CD4-positive, alpha-beta T cell treated with Interferon alpha-2 for 1 hour (primary cell): ENCODE measurements at regions not wholly inside any gene's neighbourhood (a gene's known extent, or its start where the extent isn't known, plus 50 kb on each side); places are given as distances from the start of the nearest gene placed in this dataset.

Source experiments
- DNase-seq, 2 donors: peaks; one replicate each; pipeline ENCODE4 v3.0.0-alpha.2; 2020 to 2022

DNA sequence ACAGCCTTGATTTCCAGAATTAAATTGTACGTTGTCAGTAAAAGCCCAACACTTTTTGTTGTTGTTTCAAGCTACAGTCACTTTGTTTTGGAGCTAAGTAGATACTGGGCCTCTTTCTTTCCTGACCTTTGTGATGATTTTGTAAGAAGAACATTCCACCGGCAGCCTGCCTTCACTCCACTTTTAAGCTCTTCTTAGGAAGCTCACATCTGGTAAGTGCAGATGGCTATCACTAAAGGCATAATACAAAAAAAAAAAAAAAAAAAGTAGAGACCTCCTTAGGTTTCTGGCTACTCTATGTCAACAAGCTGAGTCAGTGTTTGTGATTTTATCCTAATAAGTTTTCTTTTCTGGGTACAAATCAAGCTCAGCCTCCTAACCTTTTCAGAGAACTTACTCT, 1922.1 kb upstream of the WWC1 start:
- DNase-seq = no peak

DNA sequence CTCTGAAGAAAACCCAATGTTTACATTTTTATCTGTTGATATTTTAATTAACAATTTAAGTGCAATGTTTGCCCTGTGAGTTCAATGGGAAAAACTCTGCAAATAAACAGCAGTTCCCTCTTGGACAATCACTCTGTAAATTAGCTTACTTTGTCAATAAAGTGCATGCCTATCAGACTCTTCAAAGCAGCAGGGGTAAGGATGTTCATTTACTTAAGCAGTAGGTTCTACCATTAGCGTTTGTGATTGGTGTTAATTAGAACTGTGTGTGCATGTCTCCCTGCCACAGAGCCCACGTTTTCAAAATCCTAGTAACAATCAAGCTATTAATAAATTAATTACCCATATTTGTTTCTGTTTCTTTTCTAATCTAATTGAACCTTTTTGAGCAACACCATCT, 1921.6 kb upstream of the WWC1 start:
- no peak for DNase-seq

DNA sequence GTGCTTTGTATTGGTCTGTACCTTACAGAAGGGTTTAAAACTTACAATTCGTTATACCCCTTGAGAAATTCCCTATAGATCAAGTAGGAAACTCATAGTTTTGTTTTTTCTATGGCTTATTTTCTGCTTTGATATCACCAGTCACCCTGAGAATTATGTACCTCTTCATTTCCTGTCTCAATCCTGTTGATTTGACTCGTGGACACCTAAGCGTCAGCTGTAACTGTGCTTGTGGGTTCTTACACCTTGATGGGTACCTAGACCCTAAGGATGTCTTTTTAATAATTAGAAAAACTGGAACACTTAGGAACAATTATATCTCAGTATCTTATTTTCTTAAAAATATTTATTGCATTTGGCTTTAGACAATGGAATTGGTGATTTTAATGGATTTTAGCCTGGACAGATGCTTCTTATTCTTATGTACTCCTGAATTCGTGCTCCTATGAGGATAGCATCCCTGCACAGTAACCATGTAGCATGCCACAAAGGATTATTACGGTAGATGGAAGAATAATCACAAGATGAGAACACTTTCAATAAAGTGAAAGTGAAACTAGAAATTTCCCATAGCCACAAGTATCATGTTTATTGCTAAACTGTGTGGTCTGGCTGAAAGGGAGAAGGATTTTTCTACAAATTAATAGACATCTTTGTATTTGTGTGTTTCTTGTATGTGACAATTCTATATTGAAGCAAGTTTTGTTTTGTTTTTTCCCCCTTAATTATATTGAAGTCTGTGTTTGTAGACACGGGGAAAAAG, 1920.3 kb upstream of the WWC1 start:
- peak in 1 of 2 donors; percentile 5 for DNase-seq

- DNase-seq = no peak
Measured at GRCh38 chr5:166373817-166374216, 1917.6 kb upstream of the WWC1 start.

- DNase-seq = no peak
Measured at GRCh38 chr5:166377756-166378155, 1913.7 kb upstream of the WWC1 start.

DNA sequence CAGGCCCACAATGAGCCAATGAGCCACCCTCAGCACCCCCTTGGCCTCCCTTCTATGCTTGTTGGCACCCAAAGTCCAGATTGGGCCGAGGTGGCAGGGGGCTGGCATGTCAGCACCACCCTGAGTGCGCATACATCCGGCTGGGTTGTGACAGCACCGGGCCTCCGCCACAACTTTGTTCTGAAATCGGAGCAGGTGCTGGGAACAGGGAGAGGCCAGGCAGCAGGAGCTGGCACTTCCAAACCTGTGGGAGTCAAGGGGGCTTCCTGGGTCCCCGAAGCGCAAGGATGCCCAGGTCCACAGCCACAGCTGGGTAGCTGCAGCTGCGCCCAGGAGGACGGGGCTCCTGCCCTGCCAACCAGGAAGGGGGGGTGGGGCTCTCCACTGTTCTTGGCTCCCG, 1911.9 kb upstream of the WWC1 start:
- no peak for DNase-seq

GRCh38 chr5:166382031-166382430, 1909.4 kb upstream of the WWC1 start:
- no peak for DNase-seq

DNA sequence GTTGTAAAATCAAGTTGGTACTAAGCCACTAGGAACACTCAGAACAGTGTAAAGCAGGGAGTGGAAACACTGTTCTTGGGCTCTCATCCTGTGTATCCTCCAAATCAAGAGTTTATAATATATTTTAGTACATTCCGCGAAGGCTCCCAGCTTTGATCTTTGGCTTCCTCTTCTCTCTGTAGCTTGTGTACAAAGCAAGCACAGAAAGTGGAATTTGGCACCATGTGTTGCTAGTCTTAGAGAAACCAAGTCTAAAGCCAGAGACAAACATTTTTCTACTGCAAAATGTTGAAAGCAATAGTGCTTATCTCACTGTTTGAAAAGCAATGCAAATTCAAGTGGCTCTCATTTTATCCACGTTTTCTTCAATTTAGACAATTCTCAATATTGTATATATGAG, 1893.3 kb upstream of the WWC1 start:
- DNase-seq = no peak

DNA sequence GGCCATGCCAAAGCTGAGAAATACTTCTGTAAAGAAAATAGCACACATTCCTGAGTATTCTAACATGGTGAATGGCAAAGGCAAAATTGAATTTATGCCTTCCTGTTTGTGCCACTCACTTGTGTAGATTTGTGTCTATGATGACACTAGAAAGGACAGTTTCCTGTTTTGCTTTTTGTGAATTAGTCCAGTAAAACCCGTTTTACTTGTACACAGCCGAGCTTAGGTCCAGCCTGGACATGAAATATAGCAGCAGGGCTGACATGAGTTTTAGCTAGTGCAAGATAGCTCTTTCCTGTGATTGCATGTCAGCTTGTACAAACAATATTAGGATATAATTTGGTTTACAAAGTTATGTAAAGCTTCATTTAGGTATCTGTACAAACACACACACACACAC, 1891.7 kb upstream of the WWC1 start:
- no peak for DNase-seq

- no peak for DNase-seq
Measured at GRCh38 chr5:166401391-166401790, 1890.1 kb upstream of the WWC1 start.

DNA sequence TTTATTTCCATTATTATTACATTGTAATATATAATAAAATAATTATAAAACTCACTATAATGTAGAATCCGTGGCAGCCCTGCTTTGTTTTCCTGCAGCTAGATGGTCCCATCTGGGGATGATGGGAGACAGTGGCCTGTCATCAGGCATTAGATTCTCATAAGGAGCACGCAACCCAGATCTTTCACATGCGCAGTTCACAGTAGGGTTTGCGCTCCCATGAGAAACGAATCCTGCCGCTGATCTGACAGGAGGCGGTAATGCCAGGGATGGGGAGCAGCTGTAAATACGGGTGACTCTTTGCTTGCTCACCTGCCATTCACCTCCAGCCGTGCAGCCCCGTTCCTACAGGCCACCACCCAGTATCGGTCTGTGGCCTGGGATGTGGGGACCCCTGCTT, 1879.3 kb upstream of the WWC1 start:
- DNase-seq = no peak

DNA sequence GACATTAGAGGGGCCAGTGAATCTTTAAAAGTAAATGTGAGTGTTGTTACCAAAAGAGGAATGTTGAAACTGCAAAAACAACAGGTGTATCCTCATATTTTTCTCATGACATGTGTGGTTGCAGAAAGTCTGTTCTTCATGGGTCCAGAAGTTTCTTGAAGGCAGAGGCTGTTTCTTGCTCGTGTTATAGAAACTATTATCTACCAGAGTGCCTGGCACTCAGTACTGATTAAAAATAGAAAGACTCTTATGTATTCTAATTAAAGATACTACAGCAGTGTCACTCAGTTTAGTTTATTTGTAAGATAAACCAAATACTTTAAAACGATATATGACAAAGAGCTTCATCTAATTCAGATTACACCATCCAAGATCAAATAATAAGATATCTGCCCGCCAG, 1864.2 kb upstream of the WWC1 start:
- no peak for DNase-seq

DNA sequence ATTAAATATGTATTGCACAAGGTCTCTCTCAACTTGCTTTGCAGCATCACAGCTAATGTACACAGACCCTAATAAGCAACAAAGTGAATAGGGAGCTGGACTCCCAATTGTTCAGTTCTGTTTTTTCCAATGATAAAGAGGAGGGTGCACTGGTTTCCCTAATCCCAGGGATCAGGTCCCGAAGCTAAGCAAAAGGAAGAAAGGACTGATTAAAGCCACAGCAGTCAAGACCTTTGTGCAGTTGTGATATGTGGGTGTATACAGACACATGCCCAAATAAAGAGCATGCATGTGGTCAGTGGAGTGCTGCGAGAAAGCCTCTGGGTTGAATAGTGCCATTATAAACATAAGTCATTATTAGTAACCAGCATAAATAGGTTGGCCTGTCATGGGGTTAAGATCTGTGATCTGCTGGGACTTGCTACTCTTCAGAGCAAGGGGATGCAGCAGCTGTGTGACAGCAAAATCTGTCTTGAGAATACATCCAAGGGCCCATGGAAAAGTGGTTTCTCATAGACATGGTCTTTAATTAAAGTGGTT, 1863.1 kb upstream of the WWC1 start:
- DNase-seq = no peak

- DNase-seq = no peak
Measured at GRCh38 chr5:166430491-166431319, 1860.7 kb upstream of the WWC1 start.

- no peak for DNase-seq
Measured at GRCh38 chr5:166431456-166431855, 1860.0 kb upstream of the WWC1 start.

- DNase-seq = no peak
Measured at GRCh38 chr5:166433679-166434078, 1857.8 kb upstream of the WWC1 start.

DNA sequence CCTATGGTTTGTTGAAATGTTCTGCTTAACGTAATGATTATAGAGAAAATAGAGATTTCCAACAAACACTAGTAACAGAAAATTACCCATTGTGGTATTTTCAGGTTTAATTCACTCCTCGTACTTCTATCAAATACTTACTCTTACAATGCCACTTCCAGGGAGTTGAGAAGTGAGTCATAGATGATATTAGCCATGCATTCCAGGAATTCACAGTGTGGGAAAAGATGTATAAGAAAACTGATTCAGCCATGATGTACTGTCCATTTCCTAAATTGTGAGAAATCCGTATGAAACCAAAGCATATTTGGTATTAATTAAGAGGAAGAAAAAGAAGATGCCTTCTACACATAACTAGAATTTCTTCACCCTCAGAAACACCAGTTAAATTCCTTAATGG, 1854.6 kb upstream of the WWC1 start:
- no peak for DNase-seq

DNA sequence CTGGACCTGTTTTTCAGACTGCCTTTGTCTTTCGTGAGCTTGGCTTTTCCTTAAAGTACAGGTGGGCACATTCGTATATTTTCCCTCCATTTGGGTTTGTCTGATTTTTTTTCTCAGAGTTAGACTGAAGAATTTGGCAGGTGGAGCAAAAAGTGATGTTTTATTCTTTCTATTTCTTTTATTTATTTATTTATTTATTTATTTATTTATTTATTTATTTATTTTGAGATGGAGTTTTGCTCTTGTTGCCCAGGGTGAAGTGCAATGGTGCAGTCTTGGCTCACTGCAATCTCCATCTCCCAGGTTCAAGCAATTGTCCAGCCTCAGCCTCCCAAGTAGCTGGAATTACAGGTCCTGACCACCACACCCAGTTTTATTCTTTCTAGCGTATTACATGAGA, 1805.1 kb upstream of the WWC1 start:
- no peak for DNase-seq

- no peak for DNase-seq
Measured at GRCh38 chr5:166488560-166488959, 1802.9 kb upstream of the WWC1 start.

DNA sequence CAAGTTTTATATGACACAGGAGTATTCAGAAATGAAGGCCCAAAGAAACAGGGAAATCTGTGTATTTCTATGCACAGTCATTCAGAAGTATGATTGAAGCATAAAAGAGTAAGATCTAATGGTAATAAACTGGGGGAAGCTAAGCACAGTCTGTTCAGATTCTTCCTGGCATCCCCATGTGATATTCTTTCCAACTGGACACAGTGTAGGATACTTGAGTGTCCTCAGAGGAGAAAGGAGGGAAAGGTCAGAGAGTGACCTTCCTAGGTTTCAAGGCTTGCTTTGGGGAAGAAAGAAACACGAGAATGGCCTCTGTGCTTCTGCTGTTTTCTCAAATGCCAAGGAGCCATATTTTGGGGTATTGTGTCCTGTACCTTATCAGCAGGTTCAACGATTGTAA, 1798.4 kb upstream of the WWC1 start:
- no peak for DNase-seq

GRCh38 chr5:166493612-166494011, 1797.8 kb upstream of the WWC1 start:
- DNase-seq = no peak

DNA sequence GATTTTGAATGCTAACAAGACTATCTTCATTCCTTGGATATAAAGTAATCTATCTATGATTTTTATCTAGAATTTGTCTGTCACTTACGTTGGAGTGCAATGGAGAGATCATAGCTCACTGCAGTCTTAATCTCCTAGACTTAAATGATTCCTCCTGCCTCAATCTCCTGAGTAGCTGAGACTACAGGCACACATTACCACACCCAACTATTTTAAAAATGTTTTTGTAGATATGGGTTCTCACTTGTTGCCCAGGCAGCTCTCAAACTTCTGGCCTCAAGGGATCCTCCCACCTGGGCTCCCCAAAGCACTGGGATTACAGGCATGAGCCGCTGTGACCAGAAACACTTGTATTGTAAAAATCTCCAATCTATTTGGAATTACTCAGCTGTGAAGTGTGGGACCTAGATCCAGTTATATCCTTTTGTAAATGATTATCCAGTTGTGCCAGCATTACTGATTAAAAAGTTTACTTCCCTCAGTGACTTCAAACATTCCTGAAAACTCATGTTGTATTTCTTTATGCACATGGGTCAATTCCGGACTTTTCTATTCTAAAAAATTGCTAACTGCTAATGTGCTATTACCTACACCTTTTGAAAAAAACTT, 1793.8 kb upstream of the WWC1 start:
- no peak for DNase-seq

- no peak for DNase-seq
Measured at GRCh38 chr5:166499447-166500240, 1791.8 kb upstream of the WWC1 start.
